ENCODE measurements at regions not wholly inside any gene's neighbourhood (a gene's known extent, or its start where the extent isn't known, plus 50 kb on each side); places are given as distances from the start of the nearest gene placed in this dataset.
"Not testable (repeated sequence)": the region's sequence is repeated elsewhere in the genome, so short reads cannot be mapped to it uniquely, and the experiment has no call there.

DNA sequence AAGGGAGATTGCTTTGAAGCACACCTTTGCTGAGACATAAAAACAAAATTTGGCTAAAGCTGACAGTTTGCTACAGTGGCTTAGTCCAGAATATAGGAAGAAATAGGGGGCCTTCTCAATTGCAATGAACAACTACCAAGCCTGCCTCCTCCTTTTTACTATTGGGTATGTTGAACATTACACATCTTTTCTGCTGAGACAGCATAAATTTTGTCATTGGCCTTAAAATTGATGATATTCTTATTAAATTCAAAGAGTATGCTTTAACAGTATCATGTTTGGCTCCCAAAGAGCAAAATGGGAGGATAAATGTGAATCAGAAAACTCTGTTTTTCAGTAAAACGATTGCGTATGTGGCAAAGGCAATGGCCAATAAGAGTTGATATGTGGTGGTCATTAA is 721.9 kb upstream of the IGFBP7 start:
- DNase-seq: no peak

DNA sequence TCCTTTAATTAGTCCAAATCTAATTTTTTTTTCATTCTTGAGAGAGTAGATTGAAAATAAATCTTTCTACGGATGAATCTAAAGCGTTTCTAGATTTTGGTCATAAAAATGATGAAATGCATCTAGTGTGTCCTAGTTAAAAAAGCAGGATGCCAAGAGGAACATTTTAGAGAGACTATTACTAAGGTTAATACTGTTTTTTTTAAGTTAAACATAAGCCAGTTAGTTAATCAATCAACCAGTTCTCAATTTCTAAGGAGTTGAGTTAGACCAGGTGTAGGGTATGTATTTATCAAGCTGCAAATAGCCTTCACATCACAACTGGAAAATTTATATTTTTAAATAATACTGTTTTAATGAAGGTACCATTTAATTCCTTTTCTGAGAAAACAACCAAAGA is 679.5 kb upstream of the IGFBP7 start:
- DNase-seq: no peak

DNA sequence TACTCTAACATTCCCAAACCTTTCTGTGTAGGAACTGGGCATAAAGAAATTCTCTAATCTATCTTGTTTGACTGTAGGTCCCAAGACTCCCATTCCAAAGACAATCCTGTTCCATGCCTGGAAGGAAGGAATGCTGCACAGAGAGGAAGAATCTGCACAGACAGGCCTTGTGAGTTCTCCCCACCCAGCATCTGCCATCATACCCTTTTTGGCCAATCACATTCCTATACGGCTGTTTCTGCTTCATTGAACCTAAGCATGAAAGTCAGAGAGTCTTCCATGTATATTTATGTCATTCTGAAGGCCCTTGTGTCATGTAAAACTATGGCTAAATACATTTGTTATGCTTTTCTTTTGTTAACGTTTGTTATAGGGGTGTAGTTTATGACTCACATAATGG is 667.7 kb upstream of the IGFBP7 start:
- DNase-seq: no peak

DNA sequence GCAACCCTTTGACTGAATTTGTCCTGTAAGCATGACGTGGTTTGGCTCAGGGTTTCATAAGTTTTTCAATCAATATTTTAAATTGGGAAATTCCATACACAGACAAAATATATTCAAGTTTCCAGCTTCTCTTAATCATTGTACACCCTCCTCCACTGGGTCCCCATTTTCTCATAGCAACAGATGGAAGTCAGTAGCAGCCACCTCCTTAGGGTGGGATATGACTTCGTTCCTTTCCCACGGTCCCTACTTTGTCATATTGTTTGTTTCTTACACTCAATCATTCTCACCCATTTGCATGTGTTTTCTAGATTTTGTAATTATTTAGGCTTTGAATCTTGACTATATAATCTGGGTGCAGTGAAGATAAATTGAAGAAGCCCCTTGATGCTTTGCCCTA is 664.5 kb upstream of the IGFBP7 start:
- DNase-seq: no peak

DNA sequence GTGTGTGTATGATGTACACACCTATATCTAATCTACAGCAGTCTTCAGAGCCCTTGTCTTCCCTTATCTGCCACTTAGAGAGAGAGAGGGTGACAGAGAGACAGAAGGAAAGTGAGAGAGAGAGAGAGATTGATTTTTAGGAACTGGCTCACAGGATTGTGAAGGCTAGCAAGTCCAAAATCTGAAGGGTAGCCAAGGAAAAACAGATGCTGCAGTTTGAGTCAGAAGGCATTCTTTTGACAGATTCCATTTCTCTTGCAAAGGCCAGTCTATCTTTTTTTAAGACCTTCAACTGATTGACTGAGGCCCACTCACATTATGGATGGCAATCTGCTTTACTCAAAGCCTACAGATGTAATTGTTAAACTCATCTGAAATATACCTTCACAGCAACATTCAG is 664.0 kb upstream of the IGFBP7 start:
- DNase-seq: no peak

DNA sequence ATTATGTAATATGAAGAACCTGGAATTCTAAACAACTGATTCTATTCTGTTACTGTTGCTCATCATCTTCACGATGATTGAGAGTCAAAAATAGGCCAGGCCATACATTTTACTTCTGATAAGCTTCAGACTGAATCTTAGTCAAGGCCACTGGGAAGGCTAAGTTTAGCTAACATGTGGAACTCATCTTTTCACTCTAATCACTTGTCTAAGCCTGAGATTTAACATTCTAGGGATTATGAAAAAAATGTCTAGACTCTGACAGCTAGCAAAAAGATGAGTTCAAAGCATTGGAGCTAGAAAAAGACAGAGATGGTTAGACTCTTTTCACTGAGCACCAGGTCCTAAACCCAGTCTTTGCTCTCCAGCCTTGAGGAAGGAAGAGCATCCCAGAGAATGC is 656.2 kb upstream of the IGFBP7 start:
- no peak for DNase-seq

DNA sequence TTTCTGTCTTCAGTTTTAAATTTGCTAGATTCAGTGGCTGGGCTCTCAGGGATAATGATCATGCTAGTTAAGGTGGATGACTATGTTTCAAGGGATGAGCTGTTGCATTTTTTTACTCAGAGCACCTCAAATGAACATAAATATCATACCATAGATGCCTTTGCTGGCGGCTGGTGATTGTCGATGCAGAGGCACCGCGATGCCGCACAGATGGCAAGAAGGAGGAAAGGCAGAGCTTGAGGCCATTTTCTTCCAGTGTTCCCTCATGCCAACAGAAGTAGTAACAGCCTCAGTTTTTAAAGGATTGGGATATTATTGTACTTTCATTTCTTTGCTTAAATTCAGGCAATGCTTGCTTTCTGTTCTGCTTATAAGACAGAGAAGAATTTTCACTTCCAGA is 654.7 kb upstream of the IGFBP7 start:
- DNase-seq: no peak

DNA sequence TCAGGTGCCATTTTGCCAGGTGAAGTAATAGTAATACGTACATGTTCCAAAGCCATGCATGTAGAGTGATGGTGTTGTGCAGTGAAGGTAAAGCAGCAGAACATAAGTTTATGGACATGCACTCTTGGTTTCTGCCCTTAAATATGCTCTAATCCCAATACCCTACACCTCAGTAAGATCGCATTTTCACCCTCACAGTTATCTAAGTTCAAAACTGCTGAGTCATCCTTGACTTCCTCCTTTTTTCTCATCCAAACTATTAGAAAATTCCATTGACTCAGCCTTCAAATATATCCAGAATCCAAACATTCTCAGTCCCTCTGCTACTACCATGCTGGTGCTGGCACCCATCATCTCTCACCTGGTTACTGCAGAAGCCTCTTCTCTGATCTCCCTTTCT is 652.9 kb upstream of the IGFBP7 start:
- DNase-seq: no peak

DNA sequence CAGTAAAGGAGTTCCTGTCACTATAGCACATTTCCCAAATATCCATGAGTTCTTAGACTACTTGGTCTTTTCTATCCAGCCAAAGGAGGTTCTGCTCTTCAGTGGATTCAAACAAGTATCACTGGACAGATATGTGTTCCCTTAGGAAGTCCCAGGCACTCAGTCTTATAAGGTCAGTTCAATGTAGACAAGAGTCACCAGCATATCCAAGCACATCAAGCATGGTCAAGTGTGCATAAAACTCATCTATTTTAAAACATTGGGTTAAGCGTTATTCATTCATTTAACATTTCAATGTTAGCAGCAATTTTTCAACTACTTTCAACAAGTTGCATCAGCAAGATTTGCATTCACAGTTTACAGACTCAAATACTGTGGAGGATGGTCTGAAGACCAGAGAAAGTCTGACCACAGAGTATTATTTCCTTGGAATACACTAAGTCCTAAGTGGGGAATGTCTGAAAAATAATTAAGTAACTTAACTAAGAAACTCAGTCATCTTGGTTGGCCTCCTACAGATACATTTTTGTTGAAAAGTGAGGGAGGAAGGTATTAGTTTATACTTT is 630.5 kb upstream of the IGFBP7 start:
- no peak for DNase-seq

DNA sequence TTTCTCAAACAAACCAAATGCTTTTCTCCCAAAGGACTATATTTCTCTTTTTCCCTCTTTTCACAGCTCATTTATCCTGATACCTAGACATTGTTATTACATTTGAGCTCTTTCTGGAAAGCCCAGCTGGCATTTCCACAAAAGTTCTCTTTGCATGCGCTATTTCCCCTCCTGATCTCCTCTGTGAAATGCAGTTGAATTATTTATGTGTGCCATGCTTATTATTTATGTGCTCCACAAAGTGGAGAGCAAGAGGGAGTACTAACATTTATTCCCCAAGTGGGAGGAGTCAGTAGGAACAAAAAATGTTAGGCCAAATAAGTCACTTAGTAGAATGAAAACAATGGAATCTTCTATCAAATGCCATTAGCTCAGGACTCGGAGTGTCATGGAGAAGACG is 626.6 kb upstream of the IGFBP7 start:
- no peak for DNase-seq

DNA sequence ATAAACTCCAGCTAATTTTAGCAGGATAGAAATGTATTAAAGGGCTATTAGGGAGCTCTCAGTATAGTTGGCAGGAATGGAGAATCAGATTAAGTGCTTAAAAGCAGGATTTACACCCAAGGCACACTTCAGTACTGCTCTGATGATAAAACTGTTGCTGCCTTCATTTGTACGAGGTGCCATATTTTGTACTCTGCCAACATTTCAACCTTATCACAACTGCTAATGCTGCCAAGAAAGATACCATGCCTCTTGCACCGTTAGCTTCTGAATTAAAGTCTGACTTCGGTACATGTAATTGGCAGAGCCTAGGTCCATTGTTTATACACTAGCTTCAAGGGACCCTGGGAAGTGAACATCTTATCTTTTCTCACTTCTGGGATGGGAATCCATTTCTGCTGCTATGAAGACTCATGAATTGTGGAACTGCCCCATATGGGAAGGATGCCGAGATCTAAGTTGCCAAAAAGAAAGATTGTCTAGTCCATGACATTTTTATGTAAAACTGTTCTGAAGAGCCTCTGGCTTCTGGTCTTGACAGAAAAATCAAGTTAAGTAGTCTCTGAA is 624.0 kb upstream of the IGFBP7 start:
- DNase-seq: no peak

DNA sequence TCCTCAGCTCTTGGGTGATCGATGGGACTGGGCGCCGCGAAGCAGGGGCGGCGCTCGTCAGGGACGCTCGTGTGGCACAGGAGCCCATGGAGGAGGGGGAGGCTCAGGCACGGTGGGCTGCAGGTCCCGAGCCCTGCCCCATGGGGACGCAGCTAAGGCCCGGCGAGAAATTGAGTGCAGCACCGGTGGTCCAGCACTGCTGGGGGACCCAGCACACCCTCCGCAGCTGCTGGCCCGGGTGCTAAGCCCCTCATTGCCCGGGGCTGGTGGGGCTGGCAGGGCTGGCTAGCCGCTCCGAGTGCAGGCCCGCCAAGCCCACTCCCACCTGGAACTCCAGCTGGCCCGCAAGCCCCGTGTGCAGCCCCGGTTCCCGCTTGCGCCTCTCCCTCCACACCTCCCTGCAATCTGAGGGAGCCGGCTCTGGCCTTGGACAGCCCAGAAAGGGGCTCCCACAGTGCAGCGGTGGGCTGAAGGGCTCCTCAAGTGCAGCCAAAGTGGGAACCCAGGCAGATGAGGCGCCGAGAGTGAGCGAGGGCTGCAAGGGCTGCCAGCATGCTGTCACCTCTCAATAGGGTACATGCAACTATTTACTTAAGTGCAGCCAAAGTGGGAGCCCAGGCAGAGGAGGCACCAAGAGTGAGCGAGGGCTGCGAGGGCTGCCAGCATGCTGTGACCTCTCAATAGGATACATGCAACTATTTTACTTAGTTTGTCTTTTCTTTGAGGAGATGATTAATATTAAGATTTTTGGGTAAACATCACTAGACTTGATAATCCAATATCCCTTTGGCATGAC is 619.8 kb upstream of the IGFBP7 start:
- DNase-seq: not testable (repeated sequence)

DNA sequence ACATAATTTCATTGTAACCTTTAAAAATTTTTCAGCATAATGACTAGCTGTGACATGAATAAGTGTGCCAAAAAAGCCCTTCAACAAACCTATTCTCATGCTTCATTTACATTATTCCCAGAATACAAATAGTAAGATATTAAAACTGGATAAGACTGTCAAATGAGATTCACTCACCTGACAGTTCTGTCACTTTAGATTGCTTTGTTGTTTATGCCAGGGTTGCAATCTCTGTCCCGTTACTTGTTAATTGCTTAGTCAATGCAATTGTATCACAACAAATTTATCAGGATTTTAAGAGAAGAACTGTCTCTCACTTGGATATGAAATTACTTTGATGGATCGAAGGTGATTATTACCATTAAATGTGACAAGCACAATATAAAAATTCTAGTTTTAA is 616.0 kb upstream of the IGFBP7 start:
- no peak for DNase-seq

DNA sequence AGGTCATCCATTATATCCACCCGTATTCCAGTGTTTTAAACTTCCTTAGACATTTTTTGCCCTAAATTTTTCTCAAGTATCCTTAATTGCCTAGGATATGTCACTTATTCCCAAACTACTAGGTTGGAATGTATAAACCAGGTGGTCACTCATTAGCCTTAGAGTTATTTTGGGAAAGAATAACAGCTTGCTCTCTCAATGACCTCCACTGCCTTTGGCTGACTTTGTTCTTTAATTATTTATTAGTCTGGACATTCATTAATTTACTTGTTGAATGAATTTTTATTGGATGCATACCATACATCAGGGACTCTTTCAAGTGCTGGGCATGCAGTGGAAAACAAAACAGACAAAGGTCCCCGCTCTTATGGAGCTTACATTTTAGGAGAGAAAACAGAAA is 609.3 kb upstream of the IGFBP7 start:
- DNase-seq: no peak

DNA sequence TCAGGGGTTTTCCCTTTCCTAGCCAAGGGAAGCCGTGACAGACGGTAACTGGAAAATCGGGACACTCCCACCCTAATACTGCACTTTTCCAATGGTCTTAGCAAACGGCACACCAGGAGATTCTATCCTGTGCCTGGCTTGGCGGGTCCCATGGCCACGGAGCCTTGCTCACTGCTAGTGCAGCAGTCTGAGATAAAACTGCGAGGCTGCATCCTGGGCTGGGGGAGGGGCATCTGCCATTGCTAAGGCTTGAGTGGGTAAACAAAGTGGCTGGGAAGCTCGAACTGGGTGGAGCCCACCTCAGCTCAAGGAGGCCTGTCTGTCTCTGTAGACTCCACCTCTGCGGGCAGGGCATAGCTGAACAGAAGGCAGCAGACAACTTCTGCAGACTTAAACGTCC is 604.1 kb upstream of the IGFBP7 start:
- DNase-seq: not testable (repeated sequence)

DNA sequence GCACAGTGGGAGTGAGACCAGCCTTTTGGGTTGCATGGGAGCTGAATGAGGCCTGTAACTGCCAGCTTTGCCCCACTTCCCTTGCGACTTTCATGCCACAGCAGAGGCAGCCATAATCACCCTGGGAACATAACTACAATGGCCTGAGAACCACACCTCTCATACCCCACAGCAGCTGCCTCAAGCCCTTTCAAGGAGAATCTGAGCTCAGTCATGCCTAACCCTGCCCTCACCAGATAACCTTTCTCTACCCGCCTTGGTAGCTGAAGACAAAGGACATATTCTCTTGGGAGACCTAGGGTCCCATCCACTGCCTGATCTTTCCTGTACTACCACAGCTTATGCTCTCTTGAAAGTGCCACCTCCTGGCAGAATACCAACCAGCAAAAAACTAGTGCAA is 599.9 kb upstream of the IGFBP7 start:
- no peak for DNase-seq

DNA sequence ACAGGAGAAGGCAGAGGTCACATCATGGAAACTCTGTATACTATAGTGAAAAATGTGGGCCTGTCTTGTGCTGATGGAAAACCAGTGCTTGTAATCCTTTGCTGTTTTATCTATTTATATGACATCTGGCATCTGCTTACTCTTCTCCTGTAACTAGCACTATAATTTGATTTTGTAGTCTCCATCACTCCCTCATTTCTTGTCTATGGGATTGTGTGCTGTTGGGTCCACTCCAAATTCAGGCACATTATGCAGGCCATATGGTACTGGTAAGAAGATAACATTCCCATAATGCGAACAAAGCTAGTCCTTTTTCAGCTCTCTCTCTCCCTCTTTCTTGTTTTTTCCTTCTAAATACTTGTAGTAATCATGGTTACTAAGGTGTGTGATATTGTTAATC is 581.2 kb upstream of the IGFBP7 start:
- DNase-seq: no peak

DNA sequence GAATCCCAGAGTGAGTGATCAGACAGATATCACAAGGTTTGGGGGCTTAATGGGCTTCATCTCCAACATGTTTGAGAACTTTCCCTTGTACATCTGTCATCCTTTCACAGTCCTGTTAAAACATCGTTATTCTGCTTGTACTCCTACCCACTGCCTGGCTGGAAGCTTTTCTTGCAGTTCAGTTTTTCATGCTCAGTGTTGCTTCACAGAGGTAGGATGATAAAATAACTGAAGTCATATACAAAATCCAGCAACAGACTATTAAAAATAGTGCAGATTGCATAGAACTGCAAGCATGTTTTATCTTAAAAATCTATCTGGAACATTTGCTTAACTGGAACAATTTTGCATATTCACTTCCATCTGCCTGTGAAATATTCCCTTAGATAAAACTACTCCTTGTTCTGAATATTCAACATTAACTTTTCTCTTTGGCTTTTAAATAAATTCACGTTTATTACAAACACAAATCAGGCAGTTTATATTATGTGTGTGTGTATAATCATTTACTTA is 579.6 kb upstream of the IGFBP7 start:
- no peak for DNase-seq

DNA sequence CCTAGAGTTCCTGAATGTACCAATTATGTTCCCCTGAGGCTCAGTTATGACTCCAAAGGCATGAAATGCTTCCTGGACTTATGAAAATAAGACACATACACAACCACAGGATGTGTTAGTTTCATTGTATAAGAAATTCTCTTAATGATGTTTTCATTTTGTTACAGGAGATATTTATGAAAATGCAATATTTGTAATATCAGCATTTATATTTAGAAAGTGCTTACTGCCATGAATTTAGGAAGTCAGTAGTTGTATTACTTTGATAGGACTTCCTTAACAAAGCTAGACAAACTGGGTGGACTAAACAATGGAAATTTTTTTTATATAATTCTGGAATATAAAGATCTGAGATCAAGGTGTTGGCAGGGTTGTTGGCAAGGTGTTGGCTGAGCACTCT is 572.1 kb upstream of the IGFBP7 start:
- no peak for DNase-seq

DNA sequence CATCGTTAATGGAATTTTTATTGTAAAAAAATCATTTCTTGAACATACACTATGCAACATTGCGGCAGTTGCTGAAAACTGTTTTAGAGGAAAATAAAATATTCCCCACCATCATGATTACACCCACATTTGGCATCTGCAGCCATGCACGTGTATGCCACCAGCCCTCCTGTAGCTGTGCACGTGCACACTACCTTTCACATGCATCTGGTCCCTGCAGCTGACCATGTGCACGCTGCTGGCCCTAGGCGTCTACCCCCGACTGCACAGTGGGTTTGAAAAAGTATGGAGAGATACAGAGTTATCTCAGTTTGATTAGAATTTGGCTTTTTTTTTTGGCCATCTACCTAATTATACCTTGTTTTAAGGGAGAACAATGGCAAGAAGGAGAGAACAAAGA is 569.8 kb upstream of the IGFBP7 start:
- no peak for DNase-seq

DNA sequence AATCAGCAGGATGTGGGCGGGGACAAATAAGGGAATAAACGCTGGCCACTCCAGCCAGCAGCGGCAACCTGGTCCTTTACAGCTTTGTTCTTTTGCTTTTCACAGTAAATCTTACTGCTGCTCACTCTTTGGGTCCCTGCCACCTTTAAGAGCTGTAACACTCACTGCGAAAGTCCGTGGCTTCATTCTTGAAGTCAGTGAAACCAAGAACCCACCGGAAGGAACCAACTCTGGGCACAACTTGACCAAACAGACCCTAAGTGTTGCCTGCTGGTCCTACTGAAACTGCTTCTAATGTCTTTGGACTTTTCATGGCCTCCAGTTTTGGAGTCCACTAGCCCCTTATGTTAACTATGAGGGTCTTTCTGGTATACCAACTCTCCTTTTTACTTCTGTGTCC is 566.2 kb upstream of the IGFBP7 start:
- no peak for DNase-seq

DNA sequence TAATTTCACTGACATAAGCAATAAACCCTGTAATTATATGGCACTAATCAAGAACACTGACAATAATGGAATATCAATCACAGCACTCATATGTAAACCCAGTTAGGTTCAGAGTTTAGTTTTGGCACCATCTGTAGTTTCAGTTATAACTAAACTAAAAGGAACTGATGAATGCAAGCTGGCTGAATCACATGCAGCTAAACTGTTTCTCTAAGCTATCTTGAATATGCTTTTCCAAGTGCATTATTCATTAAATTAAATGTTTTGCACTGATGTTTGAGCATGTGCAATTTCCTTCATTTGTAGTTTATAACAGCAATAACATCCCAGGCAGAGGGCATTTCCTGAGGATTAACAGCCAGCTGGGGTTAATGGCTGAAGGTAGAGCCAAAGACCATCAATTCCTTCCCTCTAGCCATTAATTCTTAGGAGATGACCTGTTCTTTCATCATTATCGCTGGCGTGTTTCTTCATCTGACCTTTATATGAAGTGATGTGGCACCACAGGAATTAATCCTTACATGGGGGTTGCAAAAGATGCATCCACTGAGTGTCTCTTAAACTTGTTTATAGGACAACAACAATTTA is 562.8 kb upstream of the IGFBP7 start:
- no peak for DNase-seq

DNA sequence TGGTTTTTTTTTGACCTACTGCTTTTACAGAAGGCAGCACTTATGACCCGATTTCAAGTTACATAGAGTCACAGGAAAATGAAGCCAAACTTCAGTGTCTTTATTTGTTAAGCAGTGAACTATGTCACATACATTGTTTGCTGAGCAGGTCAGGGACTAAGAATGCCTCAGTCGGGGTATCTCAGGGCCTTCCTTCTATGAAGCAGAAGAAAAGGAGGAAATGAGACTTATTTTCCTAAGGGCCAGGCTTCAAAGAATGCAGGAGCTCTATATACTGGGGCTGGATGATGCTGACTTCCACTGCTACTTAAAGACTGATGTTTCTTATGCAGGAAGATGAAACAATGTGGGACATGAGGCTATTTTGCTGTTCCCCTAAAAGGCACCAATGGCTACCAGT is 558.4 kb upstream of the IGFBP7 start:
- no peak for DNase-seq

DNA sequence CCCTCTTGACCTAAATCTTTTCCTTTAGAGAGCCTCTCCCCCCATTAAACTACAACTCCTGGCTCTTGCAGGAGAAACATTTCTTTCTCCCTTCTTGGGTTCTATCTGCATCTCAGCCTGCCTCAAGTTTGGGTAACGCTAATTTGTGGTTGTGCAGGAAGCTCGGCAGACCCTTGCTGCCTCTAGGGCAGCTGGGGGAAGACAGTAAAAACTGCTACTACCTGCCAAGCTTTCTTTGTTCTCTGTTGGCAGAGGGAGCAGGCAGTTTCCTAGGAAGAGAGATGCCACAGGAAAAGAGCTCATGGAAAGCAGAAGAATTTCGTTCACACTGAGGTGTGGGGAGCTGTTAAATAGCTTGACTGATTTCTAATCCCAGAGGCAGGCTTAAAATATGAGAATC is 555.6 kb upstream of the IGFBP7 start:
- DNase-seq: no peak
